Loucy (cell line): ENCODE measurements at regions not wholly inside any gene's neighbourhood (a gene's known extent, or its start where the extent isn't known, plus 50 kb on each side); places are given as distances from the start of the nearest gene placed in this dataset.
"Not testable (repeated sequence)": the region's sequence is repeated elsewhere in the genome, so short reads cannot be mapped to it uniquely, and the experiment has no call there.

Experiments
- CTCF ChIP-seq: fragments of 200-600 bp; sonication (generic); conservative IDR thresholded peaks from 2 replicates; pipeline ENCODE4 v1.5.1; 2014; ENCODE audit warnings: mild to moderate bottlenecking, antibody characterized with exemption, low read length
- EZH2phosphoT487 ChIP-seq: fragments of 200-600 bp; IDR thresholded peaks from 2 replicates; pipeline ENCODE4 v1.6.1; 2018; ENCODE audit warnings: antibody characterized with exemption, mild to moderate bottlenecking, moderate library complexity, borderline replicate concordance

GRCh38 chr13:50396618-50397017 is 381.4 kb downstream of the KCNRG start:
- not testable (repeated sequence) for TF ChIP-seq CTCF, EZH2phosphoT487
